B cell (primary cell): ENCODE measurements at regions not wholly inside any gene's neighbourhood (a gene's known extent, or its start where the extent isn't known, plus 50 kb on each side); places are given as distances from the start of the nearest gene placed in this dataset.
"Not testable (repeated sequence)": the region's sequence is repeated elsewhere in the genome, so short reads cannot be mapped to it uniquely, and the experiment has no call there.

Source experiments
- EZH2 ChIP-seq: IDR thresholded peaks from 2 replicates; pipeline ENCODE4 v1.6.1; 2012; ENCODE audit warnings: borderline replicate concordance, low read depth, mild to moderate bottlenecking, moderate library complexity, low read length; ENCODE audit not compliant: insufficient read depth, poor library complexity, severe bottlenecking
- TF ChIP-seq, protein P1 (sequence below): fragments of 200-600 bp; IDR thresholded peaks from one replicate; pipeline ENCODE4 v1.8.0; 2022; ENCODE audit warnings: antibody characterized with exemption, mild to moderate bottlenecking

DNA sequence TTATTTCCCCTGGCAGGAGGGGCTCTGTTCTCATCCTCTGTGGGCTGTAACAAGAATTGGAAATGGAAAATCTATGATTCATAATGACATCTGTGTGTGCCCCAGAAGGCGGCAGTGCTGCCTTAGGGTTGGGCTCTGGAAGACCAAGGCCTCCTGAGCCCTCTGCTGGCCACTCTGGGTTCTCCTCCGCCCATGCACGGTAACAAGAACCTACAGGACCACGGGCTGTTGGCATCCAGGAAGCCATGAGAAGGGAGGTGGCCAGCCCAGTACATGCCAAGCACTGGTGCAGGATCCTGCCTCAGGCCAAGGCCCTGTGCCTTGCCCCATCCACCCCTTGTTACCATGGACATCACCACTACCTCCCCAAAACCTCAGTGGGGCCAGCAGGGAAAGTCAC lies 454.2 kb downstream of the TP53TG3F start:
- TF ChIP-seq, protein P1, sequence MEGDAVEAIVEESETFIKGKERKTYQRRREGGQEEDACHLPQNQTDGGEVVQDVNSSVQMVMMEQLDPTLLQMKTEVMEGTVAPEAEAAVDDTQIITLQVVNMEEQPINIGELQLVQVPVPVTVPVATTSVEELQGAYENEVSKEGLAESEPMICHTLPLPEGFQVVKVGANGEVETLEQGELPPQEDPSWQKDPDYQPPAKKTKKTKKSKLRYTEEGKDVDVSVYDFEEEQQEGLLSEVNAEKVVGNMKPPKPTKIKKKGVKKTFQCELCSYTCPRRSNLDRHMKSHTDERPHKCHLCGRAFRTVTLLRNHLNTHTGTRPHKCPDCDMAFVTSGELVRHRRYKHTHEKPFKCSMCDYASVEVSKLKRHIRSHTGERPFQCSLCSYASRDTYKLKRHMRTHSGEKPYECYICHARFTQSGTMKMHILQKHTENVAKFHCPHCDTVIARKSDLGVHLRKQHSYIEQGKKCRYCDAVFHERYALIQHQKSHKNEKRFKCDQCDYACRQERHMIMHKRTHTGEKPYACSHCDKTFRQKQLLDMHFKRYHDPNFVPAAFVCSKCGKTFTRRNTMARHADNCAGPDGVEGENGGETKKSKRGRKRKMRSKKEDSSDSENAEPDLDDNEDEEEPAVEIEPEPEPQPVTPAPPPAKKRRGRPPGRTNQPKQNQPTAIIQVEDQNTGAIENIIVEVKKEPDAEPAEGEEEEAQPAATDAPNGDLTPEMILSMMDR = not testable (repeated sequence)
- TF ChIP-seq EZH2 = not testable (repeated sequence)
